Midbrain (tissue), 1 donor: ENCODE measurements at regions not wholly inside any gene's neighbourhood (a gene's known extent, or its start where the extent isn't known, plus 50 kb on each side); places are given as distances from the start of the nearest gene placed in this dataset.
"Not testable (repeated sequence)": the region's sequence is repeated elsewhere in the genome, so short reads cannot be mapped to it uniquely, and the experiment has no call there.

Experiments used
- DNase-seq: peaks from one replicate; lab custom pipeline; 2025; lab: John Stamatoyannopoulos, UW

DNA sequence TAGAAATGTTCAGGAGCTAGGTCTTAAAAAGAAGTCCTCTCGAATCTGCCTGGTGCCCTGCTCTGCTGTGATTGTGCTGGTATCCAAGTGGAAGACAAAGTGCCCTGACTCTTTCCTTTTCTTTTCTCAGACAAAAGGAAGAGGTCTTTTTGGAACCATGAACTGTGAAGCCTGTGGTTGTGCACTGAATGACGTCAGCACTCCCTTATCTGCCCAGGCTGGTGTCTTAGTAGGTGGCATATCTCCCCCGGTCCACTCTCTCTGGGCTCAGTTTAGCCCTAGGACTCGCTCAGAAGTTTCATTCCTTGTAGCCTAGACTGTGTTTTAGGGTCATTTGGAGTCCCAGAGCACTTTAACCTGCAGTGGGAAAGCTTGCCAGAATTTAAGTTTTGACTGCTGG is 400.3 kb upstream of the CT83 start:
- no peak for DNase-seq

DNA sequence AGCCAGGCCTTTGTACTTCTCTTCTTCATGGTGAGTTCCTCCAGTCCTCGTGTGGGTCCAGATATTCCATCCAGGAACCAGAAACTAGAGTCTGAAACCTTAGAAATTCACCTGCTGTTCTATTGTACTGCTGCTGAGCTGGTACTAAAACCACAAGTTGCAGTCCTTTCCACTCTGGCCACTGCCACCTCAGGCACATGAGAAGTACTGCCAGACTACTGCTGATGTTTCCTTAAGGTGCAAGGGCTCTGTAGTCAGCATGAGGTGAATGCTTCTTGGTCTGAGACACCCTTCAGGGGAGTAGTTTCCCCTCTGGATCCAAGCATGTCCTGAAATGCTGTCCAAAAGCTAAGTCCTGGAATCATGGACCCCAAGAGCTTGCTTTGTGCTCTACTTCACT is 399.6 kb upstream of the CT83 start:
- DNase-seq = no peak

DNA sequence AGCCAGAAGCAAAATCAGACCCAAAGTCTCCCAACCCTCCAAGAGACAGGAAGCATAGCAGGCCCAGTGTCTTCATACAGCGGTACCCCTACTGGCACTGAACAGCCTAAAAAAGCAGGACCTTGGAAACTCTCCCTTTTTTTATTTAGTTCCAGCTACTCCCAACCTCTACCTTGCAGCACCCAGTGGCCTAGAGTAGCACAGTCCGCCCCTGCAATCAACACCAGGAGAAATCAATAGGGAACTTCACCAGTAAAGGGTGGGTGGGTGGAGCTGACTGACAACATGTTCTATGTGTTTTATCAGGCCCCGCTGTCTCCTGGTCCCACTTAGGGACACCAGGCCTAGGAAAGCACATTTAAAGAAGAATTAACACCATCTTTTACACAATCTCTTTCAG is 378.5 kb upstream of the CT83 start:
- no peak for DNase-seq

DNA sequence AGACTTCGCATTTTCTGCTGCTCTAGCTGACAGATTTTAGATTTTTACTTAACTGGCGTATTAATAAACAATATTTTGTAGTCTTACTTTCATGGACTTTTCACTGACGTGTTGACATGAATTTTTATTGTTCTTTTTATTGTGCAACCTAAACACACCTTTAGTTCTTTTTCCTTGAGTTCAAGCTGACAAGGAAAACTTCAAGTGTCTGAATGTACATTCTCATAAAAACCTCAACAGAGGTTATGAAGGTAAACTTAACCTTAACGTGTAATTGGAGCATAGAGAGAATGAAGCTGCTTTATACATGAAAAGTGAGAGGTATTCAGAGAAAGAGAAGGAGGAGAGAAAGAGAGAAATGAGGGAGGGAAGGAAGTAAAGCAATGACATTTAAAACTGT is 364.3 kb upstream of the CT83 start:
- no peak for DNase-seq

DNA sequence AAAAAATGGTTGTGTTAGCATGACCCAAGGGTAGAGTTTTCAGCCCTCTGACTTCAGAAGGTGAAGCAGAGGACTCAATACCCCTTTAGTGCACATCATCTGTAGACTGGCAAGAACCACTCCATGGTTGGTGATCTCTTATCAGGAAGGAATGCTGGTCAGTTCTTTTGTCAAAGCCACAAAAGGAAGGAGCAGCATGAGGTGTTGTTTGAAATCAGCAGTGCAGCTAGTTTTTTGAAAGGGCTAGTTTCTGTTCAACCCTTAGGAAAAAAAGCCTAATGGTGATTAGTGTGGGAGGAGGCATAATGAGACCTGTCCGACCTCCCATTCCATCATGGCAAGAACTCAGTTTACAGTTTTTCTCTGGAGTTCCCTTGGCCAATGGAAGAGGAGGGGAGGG is 362.0 kb upstream of the CT83 start:
- no peak for DNase-seq

DNA sequence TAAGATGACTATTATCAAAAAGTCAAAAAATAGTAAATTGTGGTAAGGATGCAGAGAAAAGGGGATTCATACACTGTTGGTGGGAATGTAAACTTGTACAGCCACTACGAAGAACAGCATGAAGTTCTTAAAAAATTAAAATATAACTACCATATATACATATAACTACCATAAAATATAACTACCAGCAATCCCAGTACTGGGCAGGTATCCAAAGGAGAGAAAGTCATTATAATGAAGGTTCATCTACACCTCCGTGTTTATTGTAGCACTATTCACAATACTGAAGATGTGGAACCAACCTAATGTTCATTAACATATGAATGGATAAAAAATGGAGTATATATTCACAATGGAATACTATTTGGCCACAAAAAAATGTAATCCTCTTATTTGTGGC is 360.9 kb upstream of the CT83 start:
- DNase-seq = no peak

DNA sequence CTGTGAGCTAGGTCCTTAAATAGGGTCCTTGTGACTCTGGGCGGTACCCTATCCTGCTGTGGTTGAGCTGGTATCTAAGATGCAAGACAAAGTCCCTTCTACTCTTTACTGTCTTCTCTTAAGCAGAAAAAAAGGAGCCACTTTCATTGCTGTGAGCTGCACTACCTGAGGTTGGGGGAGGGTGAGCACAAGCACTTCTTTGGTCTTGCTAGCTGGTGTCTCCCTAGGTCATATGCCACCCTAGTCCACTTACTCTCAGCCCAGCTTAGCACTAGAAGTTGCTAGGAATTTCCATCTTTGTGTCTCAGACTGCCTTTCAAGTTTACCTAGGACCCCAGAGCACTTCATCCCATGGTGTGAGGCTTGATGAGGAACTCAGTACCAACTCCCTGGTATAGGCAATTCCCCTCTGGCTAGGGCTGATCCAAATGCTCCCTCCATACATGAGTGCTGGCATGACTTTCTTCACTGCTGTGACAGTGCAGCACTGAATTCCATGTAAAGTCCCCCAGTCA is 343.6 kb upstream of the CT83 start:
- DNase-seq = no peak

DNA sequence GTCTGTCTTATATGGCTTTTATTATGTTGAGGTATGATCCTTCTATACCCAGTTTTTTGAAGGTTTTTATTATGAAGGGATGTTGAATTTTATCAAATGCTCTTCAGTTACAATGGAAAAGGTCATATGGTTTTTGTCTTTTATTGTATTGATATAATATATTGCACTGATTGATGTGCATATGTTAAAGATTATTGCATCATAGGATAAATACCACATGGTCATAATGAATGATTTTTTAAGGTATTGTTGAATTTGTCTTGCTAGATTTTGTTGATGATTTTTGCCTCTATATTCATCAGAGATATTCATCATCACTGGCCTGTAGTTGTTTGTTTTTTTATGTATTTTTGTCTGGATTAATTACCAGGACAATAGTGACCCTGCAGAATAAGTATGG is 339.2 kb upstream of the CT83 start:
- DNase-seq = no peak

DNA sequence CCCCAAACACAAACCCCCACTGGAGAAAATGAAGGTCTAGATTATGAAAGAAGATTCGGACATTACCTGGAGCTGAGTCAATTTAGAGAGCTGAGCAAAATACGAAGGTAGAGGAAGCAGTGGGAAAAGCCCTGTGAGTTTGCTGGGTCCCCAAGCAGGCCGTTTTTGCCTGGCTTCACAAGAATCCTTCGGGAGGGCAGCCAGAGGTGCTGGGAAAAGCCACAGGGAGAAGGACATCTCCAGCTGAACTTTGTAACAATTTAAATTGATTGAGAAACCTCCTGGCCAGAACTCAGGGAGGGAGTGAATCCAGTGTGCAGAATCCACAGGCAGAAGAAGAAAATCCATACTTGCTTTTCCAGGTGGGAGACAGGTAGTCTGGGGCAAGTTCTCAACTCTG is 319.1 kb upstream of the CT83 start:
- no peak for DNase-seq

DNA sequence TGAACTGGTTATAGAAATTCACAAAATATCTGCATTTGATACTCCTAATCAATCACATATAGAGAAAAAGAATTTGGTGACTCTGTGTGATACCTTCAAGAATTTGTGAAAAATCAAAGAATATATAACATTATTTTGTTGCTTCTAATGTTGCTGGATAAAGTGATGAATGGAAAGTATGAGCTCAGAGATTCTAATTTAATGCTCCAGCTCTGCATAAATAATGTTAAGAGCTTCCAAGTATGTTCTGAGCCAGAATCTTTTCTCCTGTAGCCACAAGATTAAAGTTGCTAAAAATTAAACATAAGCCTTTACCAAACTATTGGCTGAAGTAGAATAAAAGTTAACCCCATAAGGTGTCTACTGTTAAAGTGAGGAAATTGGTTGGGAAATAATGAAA is 294.7 kb upstream of the CT83 start:
- no peak for DNase-seq

DNA sequence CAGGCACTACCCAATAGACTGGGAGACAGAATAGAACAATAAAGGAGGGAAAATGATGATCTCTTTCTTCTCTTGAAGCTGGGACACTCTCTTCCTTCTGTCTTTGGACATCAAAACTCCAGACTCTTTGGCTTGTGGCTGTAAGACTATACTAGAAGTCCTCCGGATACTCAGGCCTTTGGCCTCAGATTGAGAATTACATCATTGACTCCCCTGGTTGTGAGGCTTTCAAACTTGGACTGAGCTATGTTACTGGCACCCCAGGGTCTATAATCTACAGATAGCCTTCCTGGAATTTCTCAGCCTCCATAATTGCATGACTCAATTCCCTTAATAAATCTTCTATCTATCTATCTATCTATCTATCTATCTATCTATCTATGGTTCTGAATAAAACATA is 294.2 kb upstream of the CT83 start:
- DNase-seq = no peak

DNA sequence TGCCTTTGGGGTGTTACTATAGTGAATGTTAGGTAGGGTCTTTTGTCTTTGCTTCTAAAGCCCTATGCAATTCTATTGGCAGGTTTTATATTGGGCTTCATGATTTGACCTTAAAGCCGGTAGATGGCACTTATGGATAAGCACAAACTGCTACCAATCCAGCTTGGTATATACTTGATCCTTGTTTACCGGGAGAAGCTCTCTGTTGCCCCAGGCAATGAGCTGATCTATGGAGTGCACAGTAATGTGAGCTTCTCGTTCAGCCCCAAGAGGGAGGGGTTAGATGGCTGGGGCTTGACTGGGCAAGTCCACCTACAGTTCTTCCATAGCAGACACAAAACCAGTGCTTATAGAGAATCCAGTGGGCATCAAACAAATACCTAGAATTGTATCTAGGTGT is 287.2 kb upstream of the CT83 start:
- DNase-seq = no peak

DNA sequence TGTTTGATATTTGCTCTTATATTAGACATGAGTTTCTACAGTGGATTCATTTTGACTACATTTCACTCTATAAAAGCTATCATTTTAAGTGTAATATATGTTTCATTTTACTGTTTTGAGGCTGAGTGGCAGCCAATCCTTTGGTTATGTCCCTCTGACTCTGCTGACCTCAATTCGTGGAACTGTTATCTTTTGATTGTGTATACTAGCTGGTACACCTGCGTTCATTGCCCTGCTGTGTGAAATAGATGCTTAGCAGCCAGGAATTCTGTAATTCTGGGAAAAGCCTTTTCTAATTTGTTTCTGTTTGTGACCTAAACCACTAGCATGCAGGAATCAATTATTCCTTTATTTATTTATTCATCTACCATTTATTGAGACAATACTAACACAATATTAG is 269.4 kb upstream of the CT83 start:
- DNase-seq = no peak

DNA sequence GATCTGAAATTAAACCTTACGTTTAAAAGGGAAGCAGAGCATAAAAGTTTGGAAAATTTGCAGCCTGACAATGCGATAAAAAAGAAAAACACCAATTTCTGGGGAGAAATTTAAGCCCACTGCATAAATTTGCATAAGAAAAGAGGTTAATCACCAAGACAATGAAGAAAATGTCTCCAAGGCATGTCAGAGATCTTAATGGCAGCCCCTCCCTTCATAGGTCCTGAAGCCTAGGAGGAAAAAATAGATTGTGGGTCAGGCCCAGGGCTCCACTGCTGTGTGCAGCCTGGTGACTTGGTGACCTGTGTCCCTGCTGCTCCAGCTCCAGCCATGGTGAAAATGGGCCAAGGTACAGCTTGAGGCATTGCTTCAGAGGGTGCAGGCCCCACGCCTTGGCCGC is 264.0 kb upstream of the CT83 start:
- no peak for DNase-seq

DNA sequence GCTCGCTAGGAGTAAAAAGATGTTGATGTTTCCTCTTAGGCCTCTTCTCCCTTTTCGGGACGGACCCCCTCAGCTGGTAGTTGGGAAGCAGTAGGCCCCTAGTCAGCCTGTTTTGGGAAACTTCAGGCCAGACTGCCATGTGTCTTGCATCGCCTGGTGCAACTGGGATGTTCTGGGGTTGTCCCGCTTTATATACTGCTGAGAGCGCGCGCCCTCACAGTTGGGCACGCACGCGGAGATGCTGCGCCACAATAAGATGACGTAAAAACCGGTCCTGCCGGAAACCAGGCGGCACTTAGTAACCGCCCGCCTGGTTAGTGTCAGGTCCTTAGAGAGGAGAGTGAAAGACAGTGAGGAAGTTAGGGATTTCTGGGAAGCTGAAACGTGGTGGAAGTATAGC is 231.3 kb upstream of the CT83 start:
- DNase-seq = no peak

DNA sequence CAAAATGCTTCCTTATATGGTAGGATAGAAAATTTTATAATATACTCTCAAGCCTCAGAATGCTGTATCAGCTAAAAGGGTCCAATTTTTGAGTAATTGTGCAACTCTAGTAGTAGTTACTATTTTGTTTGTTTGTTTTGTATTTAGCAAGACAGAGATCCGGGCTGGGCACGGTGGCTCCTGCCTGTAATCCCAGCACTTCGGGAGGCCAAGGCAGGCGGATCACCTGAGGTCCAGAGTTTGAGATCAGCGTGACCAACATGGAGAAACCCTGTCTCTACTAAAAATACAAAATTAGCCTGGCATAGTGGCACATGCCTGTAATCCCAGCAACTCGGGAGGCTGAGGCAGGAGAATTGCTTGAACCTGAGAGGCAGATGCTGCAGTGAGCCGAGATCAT is 216.8 kb upstream of the CT83 start:
- DNase-seq = not testable (repeated sequence)

DNA sequence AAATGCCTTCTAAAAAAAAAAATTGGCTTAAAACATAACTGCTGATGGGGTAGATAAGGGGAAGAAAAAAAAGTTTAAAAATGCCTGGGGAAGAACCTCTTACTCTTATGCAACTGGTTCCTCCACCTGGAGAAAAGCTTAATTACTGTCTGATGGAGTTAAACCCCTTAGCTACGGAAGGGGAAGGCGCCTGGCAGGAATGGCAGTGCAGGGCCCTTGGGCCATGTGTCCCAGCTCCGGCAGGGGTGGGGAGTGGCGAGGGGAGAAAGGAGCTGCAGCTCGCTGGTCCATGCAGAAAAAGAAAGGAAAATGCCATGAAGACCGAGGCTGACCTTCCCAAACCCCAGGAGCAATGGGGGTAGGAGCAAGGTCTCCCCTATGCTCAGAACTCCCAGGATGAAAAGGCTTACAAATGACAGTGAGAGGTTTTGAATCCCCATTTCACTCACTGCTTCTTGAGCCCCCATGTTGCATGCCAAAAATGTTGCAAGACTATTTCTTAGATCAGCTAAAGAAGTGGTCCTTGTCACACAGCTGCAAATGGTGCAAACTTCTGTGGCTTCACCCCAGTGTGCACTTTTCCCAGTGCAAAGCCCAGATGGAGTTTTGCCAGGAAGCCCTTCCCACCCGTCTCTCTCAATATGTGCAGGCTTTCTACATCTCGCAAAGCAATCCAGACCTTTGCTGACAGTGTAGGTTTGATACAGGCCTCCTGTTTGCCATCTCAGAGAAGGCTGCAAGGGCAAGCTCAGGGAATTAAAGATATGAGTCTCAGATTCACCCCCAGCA is 204.8 kb upstream of the CT83 start:
- no peak for DNase-seq

DNA sequence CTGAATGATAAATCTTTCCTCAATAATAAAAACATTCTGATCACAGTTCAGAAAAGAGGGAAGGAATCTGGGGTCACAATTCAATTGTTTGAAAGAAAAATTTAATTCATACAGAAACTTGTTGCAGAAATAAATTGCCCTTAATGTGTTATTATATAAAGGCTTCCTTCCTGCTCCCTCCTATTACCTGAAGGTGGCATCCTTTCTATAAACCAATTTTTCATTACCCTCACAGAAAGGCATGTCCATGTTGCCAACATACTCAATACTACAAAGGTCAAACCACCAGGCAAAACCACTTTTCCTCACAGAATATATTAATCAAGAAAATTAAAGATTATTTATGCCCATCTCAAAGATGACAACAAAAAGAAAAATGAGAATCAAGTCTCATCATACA is 194.3 kb upstream of the CT83 start:
- DNase-seq = no peak

DNA sequence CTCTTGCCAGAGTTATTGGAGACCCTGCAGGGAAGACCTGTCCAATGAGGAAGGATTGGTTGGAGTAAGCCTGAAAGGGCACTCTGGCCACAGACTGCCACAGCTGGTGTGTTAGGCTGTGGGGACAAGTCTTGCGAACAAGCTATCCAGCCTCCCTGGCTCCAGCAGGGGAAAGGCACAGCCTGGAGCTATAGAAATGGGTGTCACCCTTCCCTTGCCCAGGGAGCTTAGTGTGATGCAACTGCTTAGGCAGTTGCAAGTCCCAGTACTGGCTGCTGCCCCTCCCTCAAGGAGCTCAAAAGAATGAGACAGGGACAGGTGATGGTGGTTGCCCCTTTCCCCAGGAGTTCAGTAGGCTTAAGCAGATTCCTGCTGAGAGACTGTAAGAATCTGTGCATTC is 165.7 kb upstream of the CT83 start:
- no peak for DNase-seq

DNA sequence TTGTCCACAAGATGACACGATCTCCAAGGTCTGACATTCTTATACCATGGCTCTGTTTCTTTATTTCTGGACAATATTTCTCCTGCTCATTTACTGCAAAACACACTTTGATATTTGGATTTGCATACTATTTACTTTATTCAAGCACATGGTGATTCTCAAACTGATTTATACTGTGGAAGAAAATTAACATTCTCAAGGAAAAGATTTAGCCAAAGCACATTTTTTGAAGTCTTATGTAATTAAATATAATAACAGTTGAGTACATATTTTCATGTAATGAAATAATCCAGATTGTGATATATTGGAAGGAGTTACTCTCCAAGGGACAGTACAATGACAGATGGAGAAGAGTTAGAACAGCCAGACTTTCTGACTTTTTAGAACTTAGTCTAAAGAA is 155.8 kb upstream of the CT83 start:
- no peak for DNase-seq

DNA sequence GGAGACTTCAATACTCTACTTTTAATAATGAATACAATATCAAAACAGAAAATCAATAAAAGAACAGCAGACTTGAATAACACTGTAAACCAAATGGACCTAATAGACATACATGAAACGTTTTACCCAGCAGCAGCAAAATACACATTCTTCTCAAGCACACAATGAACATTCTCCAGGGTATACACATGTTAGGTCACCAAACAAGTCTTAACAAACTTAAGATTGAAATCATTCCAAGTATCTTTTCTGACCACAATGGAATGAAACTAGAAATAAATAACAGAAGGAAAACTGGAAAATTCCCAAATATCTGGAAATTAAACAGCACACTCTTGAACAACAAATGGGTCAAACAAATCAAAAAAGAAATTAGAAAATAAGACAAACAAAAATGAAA is 145.0 kb upstream of the CT83 start:
- DNase-seq = no peak

DNA sequence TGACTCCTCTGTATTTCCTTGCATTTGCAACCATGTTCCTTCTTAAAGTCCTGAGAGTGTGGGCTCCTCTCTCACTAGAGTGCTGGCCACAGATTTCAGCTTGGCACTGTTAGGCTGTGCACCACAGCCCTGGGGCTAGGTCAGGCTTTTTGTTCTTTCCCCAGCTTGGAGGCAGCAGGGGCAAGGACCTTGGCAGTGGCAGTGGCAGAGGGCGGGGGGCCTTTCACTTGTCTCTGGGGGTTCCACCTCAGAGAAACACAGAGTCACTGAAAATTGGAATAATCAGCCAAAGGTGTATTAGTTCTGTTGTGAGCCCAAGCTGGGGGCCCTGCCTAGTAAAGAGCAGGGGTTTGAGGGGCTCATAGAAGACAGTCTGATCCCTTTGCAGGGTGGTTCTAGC is 142.8 kb upstream of the CT83 start:
- DNase-seq = no peak

DNA sequence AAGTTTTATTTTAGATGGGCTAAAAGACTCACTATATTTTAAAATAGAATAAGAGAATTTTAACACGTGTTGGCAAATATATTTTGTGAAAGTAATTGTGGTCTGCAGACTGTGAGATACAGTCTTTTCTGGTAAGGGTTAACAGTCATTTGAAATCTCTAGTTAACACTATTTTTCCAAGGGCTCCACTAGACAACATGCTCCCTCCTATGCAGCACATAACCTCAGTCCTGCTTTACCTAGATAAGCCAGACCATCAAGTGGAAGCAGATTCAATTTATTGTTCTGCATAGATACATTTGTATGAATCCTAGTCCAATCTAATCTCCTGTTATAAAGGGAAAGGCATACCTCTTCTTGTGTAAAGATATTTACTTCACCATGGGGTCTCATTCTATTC is 133.2 kb upstream of the CT83 start:
- DNase-seq = no peak
